Duodenal mucosa (tissue), 2 donors: ENCODE measurements at regions not wholly inside any gene's neighbourhood (a gene's known extent, or its start where the extent isn't known, plus 50 kb on each side); places are given as distances from the start of the nearest gene placed in this dataset.
A peak's percentile ranks its signal among the peaks of the same experiment; 100 is the strongest.

ENCODE experiments used
- H3K27ac ChIP-seq: one replicate; pipeline ENCODE4 v1.7.0; 2013; ENCODE audit warnings: low read depth, low read length
- H3K27me3 ChIP-seq, 2 donors: one replicate each; pipeline ENCODE4 v1.7.0; 2013; ENCODE audit warnings: low read length in 2 of 2, control low read depth in 1 of 2; ENCODE audit not compliant: insufficient read depth in 2 of 2, control insufficient read depth in 1 of 2
- H3K36me3 ChIP-seq, 2 donors: one replicate each; pipeline ENCODE4 v1.7.0; 2013; ENCODE audit warnings: low read length in 2 of 2, control low read depth in 1 of 2; ENCODE audit not compliant: insufficient read depth in 2 of 2, control insufficient read depth in 1 of 2
- H3K4me1 ChIP-seq, 2 donors: one replicate each; pipeline ENCODE4 v1.7.0; 2013; ENCODE audit warnings: low read length in 2 of 2, control low read depth in 1 of 2; ENCODE audit not compliant: insufficient read depth in 2 of 2, control insufficient read depth in 1 of 2
- H3K4me3 ChIP-seq, 2 donors: one replicate each; pipeline ENCODE4 v1.7.0; 2013; ENCODE audit warnings: low read length in 2 of 2, low read depth in 1 of 2
- H3K9ac ChIP-seq, 2 donors: one replicate each; pipeline ENCODE4 v1.7.0; 2013; ENCODE audit warnings: low read length in 2 of 2, low read depth in 1 of 2
- H3K9me3 ChIP-seq, 2 donors: one replicate each; pipeline ENCODE4 v1.7.0; 2013; ENCODE audit warnings: low read length in 2 of 2, control low read depth in 1 of 2; ENCODE audit not compliant: control insufficient read depth in 1 of 2

DNA sequence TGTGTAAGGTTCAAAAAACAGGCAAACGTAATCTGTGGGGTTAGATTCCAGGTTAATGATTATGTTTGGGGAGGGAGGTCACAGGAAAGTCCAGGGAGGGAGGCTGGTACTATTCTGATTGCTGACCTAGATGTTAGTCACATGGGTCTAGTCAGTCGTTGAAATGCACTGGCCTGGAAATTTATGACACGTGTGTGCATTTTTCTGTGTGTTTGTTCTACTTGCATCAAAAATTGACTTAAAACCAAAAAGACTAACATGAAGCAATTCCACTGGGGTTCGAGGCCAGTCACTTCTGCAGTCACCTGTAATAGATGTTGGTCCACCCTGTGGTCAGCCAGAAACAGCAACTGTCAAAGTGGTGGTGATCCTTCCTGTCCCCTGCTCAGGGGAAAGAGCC lies 104.2 kb upstream of the MLN start:
- Histone ChIP-seq H3K4me1 (peaks cover 35 to 43% of the 10 kb centered on the region in 2 donors), H3K9ac (no peak overlapping the region), H3K27ac (no peak overlapping the region), H3K36me3 (no peaks in the 10 kb centered on the region), H3K4me3 (no peak overlapping the region), H3K9me3 (no peaks in the 10 kb centered on the region), H3K27me3 (no peaks in the 10 kb centered on the region)

DNA sequence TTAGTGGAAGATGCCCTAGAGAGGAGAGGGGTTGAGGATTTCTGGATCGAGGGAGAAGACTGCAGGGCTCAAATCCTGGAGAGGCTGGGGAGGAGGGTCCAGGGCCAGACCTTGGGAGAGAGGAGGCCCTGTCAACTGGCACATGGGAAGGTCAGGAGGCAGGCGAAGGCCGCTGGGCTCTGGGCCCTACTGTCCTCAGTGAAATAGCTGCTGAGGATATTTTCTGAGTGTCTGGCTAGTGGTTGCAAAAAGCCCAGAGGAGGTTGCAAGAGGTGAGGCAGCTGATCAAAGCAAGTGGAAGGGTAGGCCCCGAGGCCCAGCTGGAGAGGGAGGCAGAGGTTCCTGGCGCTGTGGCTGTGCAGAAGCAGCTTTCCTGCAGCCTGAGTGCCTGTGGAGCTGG lies 103.4 kb upstream of the MLN start:
- Histone ChIP-seq H3K27me3 (no peaks in the 10 kb centered on the region), H3K9me3 (no peaks in the 10 kb centered on the region), H3K4me3 (no peak overlapping the region), H3K27ac (no peak overlapping the region), H3K36me3 (no peaks in the 10 kb centered on the region), H3K9ac (no peak overlapping the region), H3K4me1 (peaks cover 35 to 43% of the 10 kb centered on the region in 2 donors)

DNA sequence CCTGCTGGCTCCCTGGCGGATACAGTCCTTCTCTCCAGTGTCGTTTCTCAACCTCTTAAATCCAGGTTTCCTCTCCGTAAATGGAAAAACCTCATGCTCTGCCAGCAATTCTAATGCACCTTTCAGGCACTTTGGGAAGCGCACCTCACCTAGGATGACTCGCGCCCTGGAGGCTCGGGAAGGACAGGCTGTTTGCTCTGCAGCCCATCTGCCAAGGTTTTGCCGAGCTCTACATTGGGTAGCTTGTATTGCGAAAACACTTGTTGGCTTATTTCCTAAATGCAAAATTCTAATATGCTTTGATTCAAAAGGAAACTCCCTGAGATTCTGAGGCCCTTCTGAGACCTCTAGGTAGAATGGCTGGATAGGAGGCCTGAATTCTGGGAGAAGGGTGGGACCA lies 102.6 kb upstream of the MLN start:
- H3K4me3 ChIP-seq, result no peak overlapping the region
- no peaks in the 10 kb centered on the region for H3K9me3 ChIP-seq
- H3K4me1 ChIP-seq, result peaks cover 35 to 43% of the 10 kb centered on the region in 2 donors
- no peak overlapping the region for H3K27ac ChIP-seq
- no peaks in the 10 kb centered on the region for H3K27me3 ChIP-seq
- no peaks in the 10 kb centered on the region for H3K36me3 ChIP-seq
- no peak overlapping the region for H3K9ac ChIP-seq

DNA sequence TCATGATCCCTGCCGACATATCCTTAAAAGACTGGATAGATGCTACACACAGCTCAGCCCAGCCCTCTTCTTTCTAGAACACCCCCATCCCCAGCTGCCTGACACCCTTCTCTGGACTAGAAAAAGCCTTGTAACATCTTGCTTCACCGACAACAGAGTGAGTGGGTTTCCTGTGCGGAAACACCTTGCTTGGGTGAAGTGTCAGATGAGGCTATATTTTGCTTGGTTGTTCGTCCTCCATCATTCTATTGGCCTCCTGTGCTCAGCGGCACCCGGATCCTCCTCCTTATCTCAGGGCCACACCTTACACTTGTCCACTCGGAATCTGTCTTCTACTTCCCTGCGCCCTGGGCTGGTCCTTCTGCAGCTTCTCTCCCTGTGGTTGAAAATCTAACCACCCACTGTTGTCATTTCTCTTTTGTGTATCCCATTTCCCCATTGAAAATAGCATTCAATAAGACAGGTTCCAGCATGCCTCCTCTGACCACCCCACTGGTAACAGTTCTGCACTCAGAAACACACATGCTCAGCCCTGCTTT lies 101.3 kb upstream of the MLN start:
- no peaks in the 10 kb centered on the region for H3K9me3 ChIP-seq
- peaks cover 35 to 43% of the 10 kb centered on the region in 2 donors for H3K4me1 ChIP-seq
- no peak overlapping the region for H3K4me3 ChIP-seq
- H3K9ac ChIP-seq, result no peak overlapping the region
- H3K27me3 ChIP-seq, result no peaks in the 10 kb centered on the region
- no peaks in the 10 kb centered on the region for H3K36me3 ChIP-seq
- no peak overlapping the region for H3K27ac ChIP-seq

DNA sequence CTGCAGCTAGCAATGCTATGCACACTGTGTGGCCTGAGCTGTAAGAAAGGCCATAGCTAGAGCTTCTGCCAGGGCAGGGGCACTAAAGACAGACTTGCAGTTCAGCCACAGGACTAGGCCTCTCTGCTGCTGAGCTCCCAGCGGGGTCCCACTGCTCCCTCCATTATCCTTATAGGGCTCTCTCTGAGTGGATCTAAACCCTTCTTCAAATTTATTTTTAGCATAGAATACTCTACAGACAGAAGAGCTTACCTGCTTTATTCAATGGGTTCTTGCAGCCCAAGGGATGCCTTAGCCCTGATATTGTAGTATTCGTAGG lies 100.9 kb upstream of the MLN start:
- no peaks in the 10 kb centered on the region for H3K36me3 ChIP-seq
- peaks cover 35 to 43% of the 10 kb centered on the region in 2 donors for H3K4me1 ChIP-seq
- no peak overlapping the region for H3K4me3 ChIP-seq
- no peaks in the 10 kb centered on the region for H3K9me3 ChIP-seq
- no peak overlapping the region for H3K27ac ChIP-seq
- H3K9ac ChIP-seq, result no peak overlapping the region
- H3K27me3 ChIP-seq, result no peaks in the 10 kb centered on the region

DNA sequence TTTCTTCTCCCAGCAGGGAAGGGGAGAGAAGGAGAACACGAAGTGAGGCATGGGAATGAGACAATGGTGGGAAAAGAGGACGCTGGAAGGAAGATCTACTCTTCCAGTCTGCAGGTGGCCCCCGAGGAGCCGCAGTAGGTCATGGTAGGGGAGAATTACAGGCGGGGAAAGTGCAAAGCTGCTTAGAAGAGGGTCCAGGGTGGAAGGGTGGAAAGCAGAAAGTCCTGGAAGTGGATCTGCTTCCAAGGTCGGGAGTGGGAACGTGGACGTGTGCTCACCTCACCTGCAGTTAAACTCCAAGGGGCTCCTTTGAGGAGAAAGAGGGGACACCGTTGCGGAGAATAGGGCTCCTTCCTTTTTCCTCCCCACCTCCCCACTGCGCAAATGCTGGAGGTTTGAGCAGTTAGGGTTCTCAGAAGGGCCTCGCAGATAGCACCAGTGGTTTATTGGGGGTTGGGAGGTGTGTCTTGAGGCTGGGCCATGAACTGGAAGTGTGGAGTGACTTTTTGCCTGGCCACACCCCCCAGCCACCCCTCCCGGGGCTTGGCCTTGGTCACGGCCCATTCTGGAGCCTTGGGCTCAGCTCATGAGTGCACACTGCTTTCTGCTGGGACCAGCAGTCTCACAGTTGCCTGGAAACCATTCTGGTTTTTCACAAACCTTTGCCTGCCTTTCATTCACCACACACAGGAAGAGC lies 100.4 kb upstream of the MLN start:
- no peak overlapping the region for H3K27ac ChIP-seq
- peaks cover 35 to 43% of the 10 kb centered on the region in 2 donors for H3K4me1 ChIP-seq
- no peaks in the 10 kb centered on the region for H3K36me3 ChIP-seq
- peak overlapping the region in 1 of 2 donors; percentile 21 for H3K9ac ChIP-seq
- peak overlapping the region in 1 of 2 donors; percentile 29 for H3K4me3 ChIP-seq
- H3K9me3 ChIP-seq, result no peaks in the 10 kb centered on the region
- H3K27me3 ChIP-seq, result no peaks in the 10 kb centered on the region

DNA sequence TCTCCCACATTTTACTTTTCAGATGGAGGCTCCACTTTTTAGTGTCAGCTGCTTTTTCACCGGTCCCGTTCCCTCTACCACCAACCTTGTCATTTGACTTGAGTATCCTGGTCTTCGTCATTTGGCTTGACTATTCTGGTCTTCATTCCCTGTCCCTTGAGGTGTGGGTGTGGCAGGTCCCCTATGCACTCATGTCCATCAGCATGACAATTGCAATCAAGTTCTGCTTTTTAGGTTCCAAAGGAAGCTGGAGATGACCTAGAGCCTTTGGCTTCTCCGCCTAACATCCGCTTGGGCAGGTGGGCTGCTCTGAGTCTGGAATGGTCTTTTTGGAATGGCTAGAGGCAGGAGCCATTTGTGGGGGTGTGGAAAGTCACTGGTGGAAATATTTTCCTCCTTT lies 99.8 kb upstream of the MLN start:
- no peak overlapping the region for H3K27ac ChIP-seq
- peak overlapping the region in 1 of 2 donors; percentile 21 for H3K9ac ChIP-seq
- H3K4me3 ChIP-seq, result no peak overlapping the region
- H3K36me3 ChIP-seq, result no peaks in the 10 kb centered on the region
- peaks cover 35 to 43% of the 10 kb centered on the region in 2 donors for H3K4me1 ChIP-seq
- no peaks in the 10 kb centered on the region for H3K27me3 ChIP-seq
- no peaks in the 10 kb centered on the region for H3K9me3 ChIP-seq

DNA sequence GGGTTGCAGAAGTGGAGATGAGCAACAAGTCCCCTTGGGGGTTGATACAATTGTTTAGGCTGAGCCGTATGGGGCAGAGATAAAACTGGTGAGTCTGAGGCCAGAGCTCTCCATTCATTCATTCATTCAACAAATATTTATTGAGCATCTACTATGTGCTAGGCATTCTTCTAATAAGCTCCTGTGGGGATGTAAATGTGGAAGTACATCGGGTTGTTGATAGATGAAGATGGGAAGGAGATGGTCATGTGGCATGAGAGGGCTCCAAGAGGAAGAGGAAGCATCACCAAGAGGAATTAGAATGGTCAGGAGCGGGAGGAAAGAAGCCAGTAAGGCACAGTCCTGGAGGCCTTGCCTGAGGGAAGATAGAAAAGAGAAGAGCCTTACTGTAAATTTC lies 98.7 kb upstream of the MLN start:
- Histone ChIP-seq H3K27me3 (no peaks in the 10 kb centered on the region), H3K9ac (no peak overlapping the region), H3K27ac (no peak overlapping the region), H3K4me3 (no peak overlapping the region), H3K4me1 (peaks cover 26 to 34% of the 10 kb centered on the region in 2 donors), H3K9me3 (no peaks in the 10 kb centered on the region), H3K36me3 (no peaks in the 10 kb centered on the region)

DNA sequence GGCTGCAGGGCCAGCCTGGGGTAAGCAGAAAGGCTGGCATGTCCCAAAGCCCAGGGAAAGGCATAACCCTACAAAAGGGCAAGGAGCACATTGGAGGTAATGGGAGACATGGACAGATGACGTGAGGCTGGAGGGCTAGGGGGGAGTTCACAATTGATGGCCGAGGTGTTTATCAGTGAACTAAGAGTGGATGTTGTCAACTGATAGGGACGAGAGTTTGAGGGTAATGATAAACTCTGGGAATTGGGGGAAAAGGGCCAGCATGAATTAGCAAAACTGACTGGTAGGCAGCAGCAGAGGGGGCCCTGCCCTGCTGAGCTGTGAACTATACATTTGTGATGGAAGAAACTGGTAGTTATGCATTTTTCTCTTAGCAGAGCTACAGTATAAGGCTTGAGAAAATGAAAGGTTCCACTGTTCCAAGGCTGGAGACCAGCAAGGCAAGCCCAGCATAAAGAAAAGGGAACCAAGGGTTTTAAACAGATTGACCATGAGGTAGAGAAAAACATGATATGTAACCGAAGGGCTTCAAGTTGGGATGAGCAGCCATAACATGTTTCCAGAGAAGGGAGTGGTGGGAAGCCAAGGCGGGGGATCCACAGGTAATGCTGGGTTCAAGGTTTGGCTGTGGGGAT lies 98.1 kb upstream of the MLN start:
- no peak overlapping the region for H3K4me3 ChIP-seq
- H3K27ac ChIP-seq, result no peak overlapping the region
- no peaks in the 10 kb centered on the region for H3K36me3 ChIP-seq
- H3K9me3 ChIP-seq, result no peaks in the 10 kb centered on the region
- no peaks in the 10 kb centered on the region for H3K27me3 ChIP-seq
- H3K9ac ChIP-seq, result no peak overlapping the region
- H3K4me1 ChIP-seq, result peaks cover 26 to 31% of the 10 kb centered on the region in 2 donors

DNA sequence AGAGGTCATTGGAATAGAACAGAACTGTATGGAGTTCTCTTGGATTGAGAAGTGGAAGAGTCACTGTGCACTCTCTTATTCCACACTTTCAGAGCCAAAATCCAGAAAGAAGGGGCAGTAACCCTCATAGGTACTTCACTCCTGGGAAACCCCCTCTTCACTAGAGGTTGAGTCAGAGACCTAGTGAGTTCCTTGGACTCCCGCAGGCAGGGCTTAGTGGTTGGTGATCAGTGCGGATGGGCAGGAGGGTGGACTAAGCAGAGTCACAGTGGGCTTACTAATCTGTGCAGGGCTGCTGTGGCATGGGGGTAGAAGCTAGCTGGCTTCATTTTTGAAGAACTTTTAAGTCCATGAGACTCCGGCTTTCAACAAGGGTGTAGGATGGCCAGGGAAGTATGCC lies 95.0 kb upstream of the MLN start:
- H3K27me3 ChIP-seq, result no peaks in the 10 kb centered on the region
- H3K4me1 ChIP-seq, result peaks cover 9 to 14% of the 10 kb centered on the region in 2 donors
- H3K9me3 ChIP-seq, result no peaks in the 10 kb centered on the region
- no peak overlapping the region for H3K9ac ChIP-seq
- no peaks in the 10 kb centered on the region for H3K36me3 ChIP-seq
- no peak overlapping the region for H3K4me3 ChIP-seq
- H3K27ac ChIP-seq, result no peak overlapping the region
